NOMO-1 treated with dmso at 0.1 percent for 144 hours (cell line): ENCODE measurements at regions not wholly inside any gene's neighbourhood (a gene's known extent, or its start where the extent isn't known, plus 50 kb on each side); places are given as distances from the start of the nearest gene placed in this dataset.
"Not testable (repeated sequence)": the region's sequence is repeated elsewhere in the genome, so short reads cannot be mapped to it uniquely, and the experiment has no call there.

Experiments
- DNase-seq: peaks from one replicate; lab custom pipeline; 2025; ENCODE audit not compliant: unreplicated experiment; lab: John Stamatoyannopoulos, UW

DNA sequence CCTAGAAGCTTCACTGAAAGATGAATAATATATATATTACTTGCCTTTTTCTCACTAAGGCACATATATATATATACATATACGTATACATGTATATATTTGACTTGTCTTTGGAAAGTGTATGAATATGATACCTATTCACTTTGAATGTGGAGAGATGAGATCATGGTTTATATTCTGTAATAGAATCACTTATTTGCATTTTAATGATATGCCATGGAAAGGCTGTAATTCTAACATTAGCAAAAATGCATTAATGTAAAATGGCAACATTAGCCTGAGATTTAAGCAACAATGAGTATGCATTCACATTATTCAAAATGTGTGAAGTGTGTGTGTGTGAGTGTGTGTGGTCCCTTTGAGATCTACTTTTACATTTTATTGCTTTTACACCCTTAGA lies 54.5 kb upstream of the PRKD1 start:
- no peak for DNase-seq

DNA sequence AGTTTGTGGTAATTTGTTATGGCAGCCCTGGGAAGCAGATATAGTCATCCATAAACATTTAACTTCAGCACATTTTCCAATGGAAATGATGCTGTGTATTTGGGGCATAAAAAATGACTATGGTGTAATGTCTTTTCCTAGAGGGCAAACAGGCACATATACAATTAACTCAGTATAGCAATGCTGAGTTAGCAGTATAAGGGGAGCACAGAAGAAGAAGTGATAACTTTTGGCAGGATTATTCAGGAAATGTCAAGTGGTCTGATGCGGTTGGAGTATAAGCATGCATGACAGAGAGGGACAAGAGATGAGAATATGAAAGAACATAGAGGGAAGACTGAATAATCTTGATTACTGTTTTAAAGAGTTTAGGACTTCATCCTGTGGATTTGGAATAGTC lies 55.3 kb upstream of the PRKD1 start:
- DNase-seq, result no peak

DNA sequence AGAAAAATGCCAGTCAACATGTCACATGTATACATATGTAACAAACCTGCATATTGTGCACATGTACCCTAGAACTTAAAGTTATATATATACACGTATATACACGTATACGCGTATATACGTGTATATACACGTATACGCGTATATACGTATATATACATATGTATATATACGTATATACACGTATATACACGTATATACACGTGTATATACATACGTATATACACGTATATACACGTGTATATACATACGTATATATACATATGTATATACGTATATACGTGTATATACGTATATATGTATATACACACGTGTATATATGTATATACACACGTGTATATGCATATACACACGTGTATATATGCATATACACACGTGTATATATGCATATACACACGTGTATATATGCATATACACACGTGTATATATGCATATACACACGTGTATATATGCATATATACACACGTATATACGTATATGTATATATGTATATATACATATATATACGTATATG lies 62.8 kb upstream of the PRKD1 start:
- DNase-seq, result not testable (repeated sequence)

DNA sequence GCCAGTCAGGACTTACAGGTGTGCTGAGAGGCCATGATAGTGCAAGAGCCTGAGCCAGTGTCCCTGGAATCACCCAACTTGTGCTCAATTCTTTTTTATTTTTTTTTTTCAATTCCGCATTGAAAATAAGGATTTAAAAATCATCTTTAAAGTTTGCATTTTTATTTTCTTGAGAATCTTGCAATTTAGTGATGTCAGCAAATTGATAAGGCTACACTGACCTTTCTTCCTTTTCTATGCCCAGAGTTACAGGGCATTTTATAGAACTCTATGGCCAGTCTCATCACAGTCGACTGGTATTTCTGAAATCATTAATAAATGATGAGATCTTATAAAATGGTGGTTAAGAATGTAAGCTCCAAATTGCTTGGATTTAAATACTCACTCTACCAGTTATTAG lies 63.3 kb upstream of the PRKD1 start:
- no peak for DNase-seq

DNA sequence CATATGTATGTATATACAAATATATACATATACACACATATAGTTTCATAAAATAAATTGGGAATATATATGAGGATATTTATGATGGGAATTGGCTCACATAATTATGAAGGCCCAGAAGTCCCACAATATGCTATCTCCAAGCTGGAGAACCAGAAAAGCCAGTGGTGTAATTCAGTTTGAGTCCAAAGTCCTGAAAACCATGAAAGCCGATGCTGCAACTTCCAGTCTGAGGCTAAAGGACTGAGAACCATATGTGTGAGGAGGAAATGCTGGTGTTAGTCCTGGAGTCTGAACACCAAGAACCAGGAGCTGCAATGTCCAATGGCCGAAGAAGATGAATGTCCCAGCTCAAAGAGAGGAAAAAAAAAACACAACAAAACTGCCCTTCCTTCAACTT lies 65.5 kb upstream of the PRKD1 start:
- DNase-seq, result no peak

DNA sequence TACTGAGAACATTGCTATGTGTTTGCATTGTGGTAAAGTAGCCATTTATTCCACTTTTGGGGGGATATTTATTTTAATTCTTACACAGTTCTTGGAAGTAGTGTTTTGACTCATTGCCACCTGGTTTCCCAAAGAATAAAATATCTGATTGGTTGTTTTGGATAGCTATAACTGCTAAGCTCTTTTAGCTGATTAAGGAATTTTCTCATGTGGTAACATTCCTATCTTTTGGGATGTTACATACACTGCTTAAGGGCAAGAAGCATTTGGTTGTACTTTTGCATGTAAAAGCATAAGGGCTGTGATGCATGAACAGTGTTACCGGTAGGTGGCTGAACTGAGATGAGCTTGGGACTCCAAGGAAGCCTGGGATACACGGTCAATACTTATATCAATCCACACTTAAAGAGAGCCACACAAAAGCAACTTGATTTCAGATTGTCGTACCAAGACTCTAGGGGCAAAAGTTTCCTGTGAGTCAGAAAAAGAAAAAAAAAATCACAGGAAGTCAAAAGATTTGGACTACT lies 71.4 kb upstream of the PRKD1 start:
- no peak for DNase-seq

DNA sequence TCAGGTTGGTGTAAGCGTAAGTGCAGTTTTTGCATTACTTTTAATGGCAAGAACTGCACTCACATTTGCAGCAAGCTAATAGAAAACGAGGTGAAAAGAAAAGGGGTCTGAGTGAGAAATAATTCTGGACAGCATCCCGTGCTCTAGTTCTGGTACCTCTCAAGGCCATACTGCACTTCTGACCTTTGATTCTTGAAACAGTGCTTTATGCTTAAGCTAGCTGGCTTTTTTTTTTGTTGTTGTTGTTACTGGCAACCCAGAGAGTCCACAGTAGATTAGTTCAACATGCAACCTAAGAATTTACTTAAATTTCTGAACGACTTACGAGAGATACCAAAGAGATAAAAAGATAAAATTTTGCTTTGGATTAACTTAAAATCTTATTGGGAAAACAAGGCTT lies 75.2 kb upstream of the PRKD1 start:
- no peak for DNase-seq

DNA sequence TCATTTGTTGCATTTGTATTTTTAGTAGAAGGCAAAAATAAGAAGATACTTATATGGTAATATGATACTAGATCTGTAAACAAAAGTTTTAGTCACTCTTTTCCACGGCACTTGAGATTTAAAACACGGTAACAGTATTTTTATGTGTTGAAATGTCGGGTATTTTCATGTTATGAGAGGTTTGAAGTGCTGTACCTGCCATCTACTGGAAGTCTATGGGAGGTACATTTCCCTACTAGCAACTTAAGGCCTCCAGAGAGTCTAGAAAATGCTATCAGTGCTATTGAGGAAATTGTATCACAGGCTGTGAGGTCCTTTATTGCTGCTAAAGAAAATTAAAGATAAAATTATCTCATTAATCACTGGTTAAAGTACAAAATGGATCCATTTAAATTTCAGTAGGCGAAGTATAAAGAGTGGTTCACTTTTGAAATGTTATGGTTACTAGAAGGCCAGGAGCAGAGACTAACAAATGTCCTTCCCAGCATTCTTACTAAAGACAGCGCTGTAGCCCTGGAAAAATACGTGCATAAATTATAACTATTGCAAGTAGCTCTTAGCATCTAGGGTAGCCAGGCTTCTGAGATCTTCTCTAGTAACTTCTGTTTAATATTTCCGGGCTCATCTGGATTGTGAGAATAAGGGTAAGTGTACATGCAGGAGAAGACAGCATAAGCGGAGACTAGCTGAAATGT lies 77.6 kb upstream of the PRKD1 start:
- no peak for DNase-seq

DNA sequence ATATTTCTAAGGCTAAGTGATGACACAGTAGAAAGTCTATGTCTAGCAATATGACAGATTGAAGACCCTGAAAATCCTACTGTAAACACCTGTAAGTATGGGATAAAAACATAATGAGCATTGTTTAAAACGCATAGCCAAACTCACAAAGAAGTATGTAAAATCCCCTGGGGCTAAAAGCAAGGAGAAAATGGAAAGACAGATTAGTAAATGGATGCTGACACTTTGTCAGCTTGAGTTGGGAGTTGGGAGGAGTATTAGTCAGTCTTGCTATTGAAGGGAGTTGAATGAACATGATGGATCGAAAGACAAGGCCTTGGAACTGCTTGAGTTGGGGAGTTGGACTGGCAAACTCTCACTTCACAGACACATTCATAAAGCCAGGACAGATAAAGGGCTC lies 79.0 kb upstream of the PRKD1 start:
- DNase-seq, result no peak

DNA sequence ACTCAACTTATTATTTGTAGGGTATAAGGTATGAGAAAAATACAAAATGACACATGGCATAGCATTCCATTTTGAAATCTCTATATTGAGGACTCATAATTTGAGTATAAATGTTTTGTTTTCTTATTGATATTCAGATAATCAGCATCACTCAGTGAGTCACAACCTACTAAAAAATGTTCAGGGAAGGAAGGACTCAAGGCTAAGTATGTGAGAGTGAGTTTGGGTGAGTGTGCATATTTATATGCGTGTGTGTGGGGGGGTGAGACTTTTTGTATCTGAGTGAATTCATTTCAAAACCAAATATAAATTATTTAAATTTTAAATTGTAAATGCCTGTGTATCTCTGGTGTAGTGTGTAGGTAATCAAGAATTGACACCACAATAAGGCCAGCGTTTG lies 87.8 kb upstream of the PRKD1 start:
- DNase-seq, result no peak

DNA sequence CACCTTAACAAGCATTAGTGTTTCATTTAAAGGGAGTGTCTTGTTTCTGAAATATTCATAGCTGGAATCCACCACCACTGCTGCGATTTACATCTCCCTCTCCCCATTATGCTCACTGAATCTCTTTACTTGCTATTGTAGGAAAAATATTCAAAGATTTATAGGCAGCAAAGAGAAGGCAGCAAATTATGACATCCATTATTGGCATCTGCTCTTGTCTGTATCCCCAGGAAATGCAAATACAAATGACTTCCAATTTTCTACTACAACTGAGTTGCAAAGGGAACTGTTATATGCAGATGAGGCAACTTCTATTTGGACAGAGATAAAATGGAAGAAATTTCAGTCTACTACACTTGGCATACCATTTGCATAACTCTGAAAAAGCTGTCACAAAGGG lies 88.4 kb upstream of the PRKD1 start:
- DNase-seq, result no peak

DNA sequence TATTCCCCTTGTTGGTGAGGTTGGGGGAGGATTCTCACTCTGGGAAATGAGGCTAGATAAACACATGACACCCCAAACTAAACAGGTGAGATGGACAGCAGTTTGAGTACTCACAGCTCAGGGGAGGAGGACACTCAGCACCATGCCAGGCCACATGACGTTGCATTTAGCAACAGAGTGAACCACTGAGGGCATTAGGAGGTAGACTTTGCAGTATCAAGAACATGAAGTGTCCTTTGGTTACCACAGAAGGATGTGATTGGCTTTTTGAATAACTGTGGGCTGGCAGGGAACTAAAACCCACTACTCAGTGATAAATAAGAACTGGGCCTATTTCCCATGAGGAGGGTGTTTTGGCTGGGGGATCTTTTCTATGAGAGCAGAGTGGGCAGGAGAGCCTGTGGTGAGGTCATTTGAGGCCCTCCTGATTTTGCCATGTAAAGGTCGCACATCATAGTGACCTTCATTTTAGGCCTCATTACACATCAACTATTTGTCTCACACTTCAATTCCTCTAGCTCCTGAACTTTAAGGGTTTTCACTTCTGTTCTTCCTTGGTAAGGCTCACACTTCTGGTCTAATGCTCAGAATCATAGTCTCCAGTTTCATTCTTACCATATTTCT lies 89.8 kb upstream of the PRKD1 start:
- no peak for DNase-seq

DNA sequence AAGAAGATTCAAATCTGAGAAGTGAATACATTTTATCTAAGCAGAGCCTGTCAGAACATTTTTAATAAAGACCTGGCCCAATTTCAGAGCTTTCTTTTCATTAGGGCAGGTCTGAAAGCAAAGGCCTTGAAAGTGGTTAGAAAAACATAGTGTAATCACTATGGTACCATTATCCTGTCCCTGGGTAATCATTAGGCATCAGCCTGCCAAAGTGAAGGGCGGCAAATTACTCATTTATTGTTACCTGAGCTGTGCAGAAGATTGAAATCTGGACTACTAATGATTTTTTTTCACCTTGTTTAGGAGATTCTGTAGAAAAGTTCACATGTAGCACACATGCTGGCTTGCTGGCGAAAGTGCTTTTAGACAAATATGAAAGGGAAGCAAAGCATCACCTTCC lies 92.6 kb upstream of the PRKD1 start:
- DNase-seq, result no peak

DNA sequence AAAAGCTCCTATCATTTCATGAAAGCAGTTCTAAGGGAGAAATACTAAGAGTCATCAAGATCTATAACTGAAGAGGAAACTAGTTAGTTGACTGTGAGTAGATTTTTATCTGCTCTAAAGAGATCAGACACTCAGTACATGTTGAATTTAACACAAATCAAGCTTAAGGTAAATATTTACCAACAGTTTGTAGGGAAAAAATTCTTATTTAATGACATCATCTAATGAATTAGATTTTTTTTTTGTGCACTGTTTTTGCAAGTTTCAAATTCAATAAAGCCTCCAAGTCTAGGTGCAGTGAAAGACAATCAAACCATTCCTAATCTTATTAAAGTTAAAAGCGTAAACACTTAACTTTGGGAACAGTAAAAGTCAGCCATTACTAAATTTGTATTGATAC lies 93.0 kb upstream of the PRKD1 start:
- no peak for DNase-seq

DNA sequence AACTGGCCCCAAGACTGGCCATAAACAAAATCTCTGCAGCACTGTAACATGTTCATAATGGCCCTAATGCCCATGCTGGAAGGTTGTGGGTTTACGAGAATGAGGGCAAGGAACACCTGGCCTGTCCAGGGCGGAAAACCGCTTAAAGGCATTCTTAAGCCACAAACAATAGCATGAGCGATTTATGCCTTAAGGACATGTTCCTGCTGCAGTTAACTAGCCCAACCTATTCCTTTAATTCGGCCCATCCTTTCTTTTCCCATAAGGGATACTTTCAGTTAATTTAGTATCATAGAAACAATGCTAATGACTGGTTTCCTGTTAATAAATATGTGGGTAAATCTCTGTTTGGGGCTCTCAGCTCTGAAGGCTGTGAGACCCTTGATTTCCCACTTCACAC lies 95.7 kb upstream of the PRKD1 start:
- not testable (repeated sequence) for DNase-seq

DNA sequence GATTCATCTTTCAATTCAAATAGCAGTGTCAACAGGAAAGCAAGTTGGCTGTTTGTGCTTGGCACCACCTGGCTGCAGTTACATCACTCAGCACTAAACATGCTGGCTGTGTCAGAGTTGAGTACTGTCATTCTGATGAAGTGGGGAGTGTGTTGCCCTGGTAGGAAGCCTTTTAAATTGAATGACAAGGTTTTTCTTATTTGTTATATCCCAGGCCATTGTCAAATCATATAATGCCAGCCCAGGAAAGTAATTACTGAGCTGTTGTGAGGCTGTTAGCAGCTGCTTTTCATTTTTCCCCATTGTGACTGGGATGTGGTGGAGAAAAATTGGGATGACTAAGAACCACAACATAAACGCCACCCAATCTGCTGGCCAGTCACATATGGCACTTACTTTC lies 106.5 kb upstream of the PRKD1 start:
- DNase-seq, result no peak

DNA sequence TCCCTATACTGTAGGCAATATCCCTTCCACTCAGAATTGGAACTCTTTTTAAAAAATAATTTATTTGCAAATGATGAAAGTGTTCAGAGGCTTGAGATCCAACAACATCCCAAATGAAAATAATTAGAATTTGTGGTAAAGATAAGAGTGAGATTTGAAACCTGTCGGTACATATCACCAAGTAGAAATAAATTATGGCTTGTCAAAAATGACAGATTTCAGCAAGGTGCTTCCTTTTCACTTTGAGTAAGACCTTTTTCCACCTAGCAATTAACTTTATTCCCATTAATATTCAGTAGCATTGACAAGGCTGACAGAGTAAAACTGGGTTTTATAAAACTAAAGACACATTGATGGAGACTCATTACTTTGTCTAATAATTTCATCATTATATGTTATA lies 107.7 kb upstream of the PRKD1 start:
- no peak for DNase-seq

DNA sequence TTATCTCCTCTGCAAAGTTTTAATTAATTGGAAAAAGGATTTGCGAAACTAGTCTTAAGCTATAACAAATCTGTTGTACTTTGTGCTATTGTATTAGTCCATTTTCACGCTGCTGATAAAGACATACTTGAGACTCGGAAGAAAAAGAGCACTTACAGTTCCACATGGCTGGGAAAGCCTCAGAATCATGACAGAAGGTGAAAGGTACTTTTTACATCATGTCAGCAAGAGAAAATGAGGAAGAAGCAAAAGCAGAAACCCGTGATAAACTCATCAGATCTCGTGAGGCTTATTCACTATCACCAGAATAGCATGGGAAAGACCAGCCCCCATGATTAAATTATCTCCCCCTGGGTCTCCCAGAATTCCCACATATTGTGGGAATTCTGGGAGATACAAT lies 118.1 kb upstream of the PRKD1 start:
- no peak for DNase-seq

DNA sequence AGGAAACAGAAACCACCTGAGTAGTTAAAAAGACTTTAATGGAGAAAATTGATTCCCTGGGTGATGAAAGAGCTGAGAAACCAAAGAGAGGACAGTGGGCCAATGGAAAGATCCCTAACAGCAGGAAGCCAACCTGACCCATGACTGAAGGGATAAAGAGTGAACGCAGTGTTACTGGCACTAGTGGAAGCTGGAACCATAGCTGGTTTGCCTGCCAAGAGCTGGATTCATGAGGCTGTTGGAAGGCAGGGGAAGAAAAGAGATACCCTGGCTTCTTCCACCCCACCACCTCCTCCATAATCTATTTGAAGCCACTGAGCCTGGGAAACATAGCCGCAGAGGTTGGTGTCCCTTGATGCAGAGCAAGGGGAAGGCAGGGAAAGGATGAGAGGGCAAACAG lies 125.5 kb upstream of the PRKD1 start:
- DNase-seq, result no peak

DNA sequence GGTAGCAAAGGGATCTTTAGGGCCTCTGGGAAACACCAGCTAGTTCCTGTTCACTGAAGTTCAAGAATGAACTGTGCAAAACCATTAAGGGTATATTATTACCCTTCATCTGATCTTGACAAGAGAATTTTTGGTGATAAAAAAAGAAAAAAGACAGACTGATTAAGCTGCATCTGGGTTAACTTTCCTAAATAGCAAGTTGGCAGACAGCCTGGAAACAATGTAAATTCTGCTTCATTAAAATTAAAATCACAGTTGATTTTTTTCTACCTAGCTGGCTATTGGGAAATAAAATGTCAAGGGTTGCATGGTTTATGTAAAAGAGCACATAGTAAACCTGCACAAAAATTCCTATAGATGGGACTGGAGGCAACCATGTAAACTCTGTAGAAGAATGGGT lies 126.6 kb upstream of the PRKD1 start:
- DNase-seq, result no peak

DNA sequence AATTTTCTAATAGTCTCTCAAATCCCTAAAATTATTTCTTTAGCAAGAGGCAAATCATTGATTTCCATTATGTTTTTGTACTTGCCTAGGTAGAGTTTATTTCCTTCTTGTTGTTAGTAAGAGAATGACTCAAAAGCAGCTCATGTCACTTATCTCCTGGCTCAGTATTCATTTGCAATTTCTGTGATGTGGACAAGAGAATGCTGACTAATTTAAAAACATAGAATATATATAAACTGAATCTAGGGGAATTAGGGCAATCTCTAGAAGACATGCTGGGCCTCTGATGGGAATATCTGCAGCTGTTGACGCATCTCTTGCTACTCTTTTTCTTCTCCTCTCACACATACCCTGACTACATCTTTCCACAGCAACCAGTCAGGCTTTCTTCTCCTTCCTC lies 130.8 kb upstream of the PRKD1 start:
- no peak for DNase-seq

DNA sequence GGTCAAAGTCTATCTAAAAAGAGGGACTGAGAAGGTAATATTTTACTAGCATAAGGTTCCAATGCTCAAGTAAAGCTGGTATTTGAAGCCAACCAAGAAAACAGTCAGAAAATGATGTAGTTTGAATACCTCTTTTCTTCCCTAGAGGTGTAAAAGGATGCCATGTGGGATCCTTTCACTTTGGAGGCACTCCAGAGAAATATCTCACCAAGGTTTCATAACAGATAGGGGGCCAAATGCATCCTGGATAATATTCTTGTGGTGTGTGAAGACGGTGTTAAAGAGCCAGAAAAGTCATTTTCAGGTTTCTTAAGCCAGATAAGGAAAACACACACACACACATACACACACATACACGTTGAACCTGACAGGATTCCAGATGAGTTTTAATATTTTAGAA lies 136.1 kb upstream of the PRKD1 start:
- DNase-seq, result no peak

DNA sequence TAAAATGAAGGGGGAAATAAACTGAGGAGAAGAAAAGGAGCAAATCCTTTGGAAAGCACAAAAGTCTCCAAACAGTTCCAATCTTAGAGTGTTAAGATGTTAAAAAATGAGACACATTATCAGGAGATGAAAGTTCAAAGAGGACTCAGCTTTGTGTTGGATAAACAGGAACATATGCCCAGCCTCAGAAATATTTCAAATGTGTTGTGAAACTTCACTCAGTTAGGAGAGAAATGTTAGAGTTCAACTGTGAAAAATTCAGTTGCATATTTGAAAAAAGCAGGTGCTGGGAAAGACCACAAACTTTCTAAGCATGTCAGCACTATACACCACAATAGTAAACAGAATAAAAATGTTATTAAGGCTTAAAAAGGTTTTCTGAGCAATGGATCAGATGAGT lies 136.8 kb upstream of the PRKD1 start:
- DNase-seq, result no peak
